Fibroblast of lung (primary cell): ENCODE measurements at regions not wholly inside any gene's neighbourhood (a gene's known extent, or its start where the extent isn't known, plus 50 kb on each side); places are given as distances from the start of the nearest gene placed in this dataset.

ENCODE experiments used
- EZH2 ChIP-seq: IDR thresholded peaks from 2 replicates; pipeline ENCODE4 v1.5.1; 2012; ENCODE audit warnings: low read length, control low read depth, mild to moderate bottlenecking; ENCODE audit errors: missing control alignments
- TF ChIP-seq, protein P1 (sequence below), 2 donors: IDR thresholded peaks in 1 of 2; conservative IDR thresholded peaks in 1 of 2; 1 replicate in 1 of 2; 2 replicates in 1 of 2; pipeline ENCODE4 v1.5.1; 2011 to 2012; ENCODE audit warnings: low read length in 2 of 2, control low read depth in 1 of 2, inconsistent platforms in 1 of 2, low read depth in 1 of 2, mild to moderate bottlenecking in 1 of 2

GRCh38 chr2:7264791-7265190, 347.6 kb downstream of the RNF144A start:
- TF ChIP-seq, protein P1, sequence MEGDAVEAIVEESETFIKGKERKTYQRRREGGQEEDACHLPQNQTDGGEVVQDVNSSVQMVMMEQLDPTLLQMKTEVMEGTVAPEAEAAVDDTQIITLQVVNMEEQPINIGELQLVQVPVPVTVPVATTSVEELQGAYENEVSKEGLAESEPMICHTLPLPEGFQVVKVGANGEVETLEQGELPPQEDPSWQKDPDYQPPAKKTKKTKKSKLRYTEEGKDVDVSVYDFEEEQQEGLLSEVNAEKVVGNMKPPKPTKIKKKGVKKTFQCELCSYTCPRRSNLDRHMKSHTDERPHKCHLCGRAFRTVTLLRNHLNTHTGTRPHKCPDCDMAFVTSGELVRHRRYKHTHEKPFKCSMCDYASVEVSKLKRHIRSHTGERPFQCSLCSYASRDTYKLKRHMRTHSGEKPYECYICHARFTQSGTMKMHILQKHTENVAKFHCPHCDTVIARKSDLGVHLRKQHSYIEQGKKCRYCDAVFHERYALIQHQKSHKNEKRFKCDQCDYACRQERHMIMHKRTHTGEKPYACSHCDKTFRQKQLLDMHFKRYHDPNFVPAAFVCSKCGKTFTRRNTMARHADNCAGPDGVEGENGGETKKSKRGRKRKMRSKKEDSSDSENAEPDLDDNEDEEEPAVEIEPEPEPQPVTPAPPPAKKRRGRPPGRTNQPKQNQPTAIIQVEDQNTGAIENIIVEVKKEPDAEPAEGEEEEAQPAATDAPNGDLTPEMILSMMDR (conservative IDR thresholded peaks at IDR 0.05 in 1 of 2, IDR thresholded peaks at IDR 0.05 in 1 of 2; ENCODE audit: low read depth in 1 of 2, low read length in 2 of 2), result no peak
- no peak for TF ChIP-seq EZH2
